SHP77 (cell line): ENCODE measurements at regions not wholly inside any gene's neighbourhood (a gene's known extent, or its start where the extent isn't known, plus 50 kb on each side); places are given as distances from the start of the nearest gene placed in this dataset.
A peak's percentile ranks its signal among the peaks of the same experiment; 100 is the strongest.
"Not testable (repeated sequence)": the region's sequence is repeated elsewhere in the genome, so short reads cannot be mapped to it uniquely, and the experiment has no call there.

ENCODE experiments used
- DNase-seq, 2 experiments: peaks; one replicate each; lab custom pipeline; 2025; lab: John Stamatoyannopoulos, UW

DNA sequence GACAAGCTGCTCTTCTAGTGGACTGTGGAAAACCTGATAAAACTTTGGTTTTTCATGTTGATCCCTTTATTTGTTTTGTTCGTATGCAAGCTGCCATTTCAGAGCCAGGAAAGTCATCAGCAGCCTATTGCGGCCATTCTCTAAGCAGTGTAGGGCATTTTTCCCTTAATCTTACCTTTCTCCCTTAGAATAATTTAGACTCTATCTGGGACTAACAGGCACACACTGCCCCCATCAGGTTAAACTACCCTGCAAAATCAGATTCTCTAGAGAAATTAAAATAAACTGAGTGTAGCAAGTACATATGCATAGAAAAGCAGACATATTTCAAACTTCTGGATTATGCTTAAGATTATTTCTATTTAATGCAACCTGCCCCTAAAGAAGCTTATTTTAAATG is 347.5 kb downstream of the METTL4 start:
- DNase-seq: peak; percentile 19 to 24

GRCh38 chr18:2236232-2236631 is 335.1 kb downstream of the METTL4 start:
- DNase-seq: no peak

DNA sequence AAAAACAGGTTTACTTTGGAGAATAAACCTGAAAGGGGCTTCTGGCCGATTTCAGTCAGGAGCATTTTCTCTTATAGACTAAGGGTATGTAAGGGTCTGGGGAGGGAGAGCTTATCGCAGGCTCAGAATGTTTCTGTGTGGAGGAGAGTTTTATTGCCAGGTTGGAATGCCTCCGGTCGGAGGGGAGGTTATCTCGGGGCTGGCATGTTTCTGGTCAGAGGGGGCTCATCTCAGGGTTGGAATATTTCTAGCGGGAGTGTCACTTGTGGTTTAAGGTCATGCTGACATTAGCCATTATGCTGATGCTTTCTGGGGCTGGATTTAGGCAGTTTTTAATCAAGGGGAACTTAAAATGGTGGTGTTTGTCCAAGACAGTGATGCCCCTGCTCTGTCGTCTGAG is 333.6 kb downstream of the METTL4 start:
- DNase-seq: no peak

GRCh38 chr18:2240311-2240705 is 331.0 kb downstream of the METTL4 start:
- DNase-seq: no peak

GRCh38 chr18:2244641-2245040 is 326.7 kb downstream of the METTL4 start:
- no peak for DNase-seq

GRCh38 chr18:2247101-2247500 is 324.2 kb downstream of the METTL4 start:
- not testable (repeated sequence) for DNase-seq

DNA sequence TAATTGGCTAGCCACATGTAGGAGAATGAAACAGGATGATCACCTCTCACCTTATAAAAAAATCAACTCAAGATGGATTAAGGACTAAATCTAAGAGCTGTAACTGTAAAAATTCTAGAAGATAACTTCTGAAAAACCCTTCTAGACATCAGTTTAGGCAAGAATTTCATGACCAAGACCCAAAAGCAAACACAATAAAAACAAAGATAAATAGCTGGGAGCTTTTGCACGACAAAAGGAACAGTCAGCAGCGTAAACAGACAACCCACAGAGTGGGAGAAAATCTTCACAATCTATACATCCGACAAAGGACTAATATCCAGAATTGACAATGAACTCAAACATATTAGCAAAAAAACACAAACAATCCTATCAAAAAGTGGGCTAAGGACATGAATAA is 316.3 kb downstream of the METTL4 start:
- DNase-seq: no peak

GRCh38 chr18:2256577-2256976 is 314.7 kb downstream of the METTL4 start:
- no peak for DNase-seq

DNA sequence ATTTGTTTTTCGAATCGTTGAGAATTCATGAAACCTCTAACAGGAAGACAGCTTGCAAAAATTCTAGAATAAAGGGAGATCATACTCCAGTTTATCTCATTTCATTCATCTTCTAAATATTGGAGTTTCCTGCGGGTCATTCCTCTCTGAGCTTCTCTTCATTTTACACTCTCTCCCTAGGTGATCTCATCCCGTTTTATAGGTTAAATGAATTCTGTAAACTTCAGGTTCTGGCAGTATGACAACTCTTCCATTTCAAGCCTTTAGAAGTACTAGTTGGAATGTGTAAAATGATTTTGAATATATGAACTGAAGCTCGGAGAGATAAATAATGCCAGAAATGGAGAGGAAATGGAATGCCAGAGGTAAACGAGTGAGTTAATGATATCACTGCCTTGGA is 312.4 kb downstream of the METTL4 start:
- no peak for DNase-seq

DNA sequence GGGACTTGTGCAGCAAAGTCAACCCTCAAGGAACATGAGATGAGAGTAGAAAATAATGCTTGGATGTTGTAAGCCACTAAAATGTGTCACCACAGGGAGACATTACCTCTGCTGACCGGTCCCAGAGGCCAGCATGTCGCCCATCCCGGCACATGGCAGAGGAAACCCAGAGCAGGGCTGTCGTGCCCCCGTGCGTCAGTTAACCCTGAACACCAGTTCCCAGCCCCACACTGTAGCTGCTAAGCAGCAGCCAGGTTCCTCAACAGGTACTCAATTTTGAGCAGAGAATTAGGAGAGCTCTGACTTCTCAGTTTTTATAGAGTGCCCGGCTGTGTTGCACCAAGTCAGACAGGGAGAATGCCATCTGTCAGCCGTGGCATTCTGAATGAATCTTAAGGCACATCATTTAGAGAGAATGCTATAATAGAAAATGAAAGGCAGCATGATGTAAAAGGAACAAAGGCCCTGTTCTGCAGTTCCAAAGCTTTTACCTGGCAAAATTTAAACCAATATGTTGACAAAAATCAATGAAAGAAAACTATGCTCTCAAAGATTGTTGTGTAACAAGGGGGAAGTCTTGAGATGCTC is 307.9 kb downstream of the METTL4 start:
- DNase-seq: no peak

DNA sequence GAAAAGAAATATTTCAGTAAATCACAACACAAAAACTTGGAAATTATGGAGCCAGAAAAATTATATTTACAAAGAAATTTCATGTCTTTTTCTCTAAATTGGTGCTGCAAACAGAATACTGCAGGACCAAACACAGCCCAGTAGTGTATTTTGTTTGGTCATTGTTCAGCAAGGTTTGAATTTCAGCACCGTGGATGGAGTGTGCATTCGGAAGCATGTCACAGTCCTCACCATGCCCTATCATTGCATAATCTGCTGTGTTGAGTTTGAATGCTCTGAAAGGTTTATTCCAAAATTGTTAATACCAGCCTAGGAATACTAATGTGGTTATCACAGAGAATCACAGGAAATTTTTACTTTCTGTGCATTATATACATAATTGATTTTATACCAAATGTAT is 296.7 kb downstream of the METTL4 start:
- no peak for DNase-seq

- no peak for DNase-seq
Observed at GRCh38 chr18:2281086-2281485, 290.2 kb downstream of the METTL4 start.

GRCh38 chr18:2281523-2282199 is 289.6 kb downstream of the METTL4 start:
- no peak for DNase-seq

DNA sequence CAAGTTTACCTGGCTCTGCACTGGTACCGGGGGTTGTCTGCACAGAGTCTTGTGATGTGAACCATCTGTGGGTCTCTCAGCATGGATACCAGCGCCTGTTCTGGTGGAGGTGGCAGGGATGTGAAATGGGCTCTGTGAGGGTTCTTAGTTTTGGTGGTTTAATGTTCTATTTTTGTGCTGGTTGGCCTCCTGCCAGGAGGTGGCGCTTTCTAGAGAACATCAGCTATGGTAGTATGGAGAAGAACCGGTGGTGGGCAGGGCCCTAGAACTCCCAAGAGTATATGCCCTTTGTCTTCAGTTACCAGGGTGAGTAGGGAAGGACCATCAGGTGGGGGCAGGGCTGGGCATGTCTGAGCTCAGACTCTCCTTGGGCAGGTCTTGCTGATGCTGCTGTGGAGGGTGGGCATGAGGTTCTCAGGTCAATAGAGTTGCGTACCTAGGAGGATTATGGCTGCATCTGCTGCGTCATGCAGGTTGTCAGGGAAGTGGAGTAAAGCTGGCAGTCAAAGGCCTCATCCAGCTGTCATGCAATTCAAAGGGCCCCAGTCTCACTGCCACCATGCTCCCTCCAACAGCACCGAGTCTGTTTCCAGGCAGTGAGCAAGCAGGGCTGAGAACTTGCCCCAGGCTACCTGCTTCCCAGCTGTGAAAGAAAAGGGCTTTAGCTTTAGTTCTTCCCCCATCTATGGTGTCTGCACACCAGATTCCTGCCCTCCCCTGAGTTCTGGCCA is 278.0 kb downstream of the METTL4 start:
- DNase-seq: no peak

DNA sequence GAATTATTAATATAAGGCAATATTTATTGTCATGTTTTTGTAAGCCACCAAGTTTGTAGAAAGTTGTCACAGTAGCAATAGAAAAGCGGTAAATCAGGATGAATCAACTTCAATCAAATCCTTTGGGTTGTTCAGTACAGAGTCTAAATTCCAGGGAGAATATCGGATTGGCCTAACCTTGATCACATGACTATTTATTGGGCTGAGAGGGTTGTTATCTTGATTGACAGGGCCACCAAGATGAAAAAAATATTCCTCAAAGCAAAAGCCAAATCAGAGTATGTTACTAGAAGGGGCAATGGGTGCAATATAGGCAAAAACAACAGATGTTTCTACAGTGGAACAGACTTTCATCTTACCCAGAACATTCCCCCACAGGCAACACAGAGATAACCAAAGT is 270.0 kb downstream of the METTL4 start:
- no peak for DNase-seq

GRCh38 chr18:2302012-2302411 is 269.3 kb downstream of the METTL4 start:
- no peak for DNase-seq

GRCh38 chr18:2302628-2303516 is 268.4 kb downstream of the METTL4 start:
- DNase-seq: no peak

DNA sequence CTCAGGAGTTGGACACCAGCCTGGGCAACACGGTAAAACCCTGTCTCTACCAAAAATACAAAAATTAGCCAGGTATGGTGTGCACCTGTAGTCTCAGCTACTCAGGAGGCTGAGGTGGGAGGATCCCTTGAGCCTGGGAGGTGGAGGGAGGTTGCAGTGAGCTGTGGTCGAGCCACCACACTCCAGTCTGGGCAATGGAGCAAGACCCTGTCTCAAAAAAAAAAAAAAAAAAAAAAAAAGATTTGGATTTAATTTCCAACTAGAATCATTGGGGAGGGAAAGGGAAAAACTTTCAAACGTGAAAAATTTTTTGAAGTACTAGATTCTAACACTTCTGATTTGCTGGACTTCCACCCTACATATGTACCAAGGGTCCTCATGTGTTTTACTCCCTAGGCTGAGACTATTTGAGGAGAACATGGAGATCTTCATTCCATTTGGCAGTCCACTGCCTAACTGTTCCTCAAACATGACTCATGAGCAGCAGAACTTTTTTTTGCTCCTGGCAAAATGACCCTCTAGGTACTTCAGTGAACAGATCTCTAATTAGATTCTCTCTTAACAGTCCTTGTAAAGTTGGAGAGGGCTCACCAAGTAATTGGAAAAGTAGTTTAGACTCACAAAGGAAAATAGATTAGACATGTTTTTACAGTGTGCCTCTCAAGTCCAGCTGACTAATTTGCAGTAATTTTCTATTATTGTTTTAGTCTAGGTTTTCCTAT is 267.6 kb downstream of the METTL4 start:
- DNase-seq: no peak

DNA sequence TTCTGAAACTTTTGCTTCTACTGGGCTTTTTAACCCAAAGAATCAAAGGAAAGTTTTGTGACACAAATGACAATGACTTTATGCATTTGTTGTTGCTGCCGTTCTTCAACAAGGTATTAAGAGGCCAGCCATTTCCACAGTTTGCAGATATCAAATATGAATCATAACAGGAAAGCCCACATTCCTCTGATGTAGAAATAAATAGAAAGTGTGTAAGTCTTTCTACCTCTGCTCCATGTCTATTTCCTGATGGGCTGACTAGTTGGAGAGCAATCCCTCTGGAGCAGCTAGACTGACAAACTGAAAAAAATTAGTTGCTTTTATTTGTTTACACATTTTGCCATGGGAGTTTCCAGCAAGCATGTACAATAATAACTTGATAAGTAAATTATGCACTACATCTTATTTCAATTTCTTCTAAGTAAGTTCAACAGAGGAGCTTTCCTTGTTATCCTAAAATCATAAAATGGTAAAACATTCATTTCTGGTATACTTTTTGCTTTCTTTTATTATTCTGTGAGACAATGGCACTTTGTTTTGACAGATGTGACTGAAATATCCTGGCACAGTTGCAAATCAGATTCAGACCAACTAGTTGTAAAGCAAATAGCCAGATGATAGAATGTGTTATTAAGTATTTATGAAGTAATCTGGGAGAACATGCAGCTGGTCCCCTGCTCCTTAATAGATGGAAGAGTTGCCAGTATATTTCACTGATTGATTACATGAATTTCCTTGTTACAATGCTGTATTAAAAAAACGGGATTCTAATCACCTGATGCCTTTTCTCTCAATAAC is 266.7 kb downstream of the METTL4 start:
- DNase-seq: no peak

DNA sequence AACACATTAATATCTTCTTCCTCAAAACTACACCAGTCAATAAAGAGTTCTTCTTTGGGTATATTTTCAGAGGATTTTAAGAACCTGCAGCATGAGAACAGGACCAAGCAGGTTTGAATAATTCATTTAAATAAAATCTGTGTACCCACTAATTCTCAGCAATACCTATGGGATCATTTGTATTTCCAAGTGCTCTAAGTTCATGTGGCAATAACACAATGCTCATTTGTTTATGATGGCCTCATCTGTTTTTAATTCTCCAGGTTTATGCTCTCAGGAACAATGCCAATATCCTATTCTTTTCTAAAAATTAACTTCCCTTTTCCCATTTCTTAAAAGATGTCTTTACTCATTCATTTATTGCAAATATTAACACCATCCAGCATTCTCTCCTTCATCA is 264.7 kb downstream of the METTL4 start:
- no peak for DNase-seq

- no peak for DNase-seq
Observed at GRCh38 chr18:2310886-2311285, 260.4 kb downstream of the METTL4 start.
